T-helper 2 cell (primary cell): ENCODE measurements at regions not wholly inside any gene's neighbourhood (a gene's known extent, or its start where the extent isn't known, plus 50 kb on each side); places are given as distances from the start of the nearest gene placed in this dataset.
"Not testable (repeated sequence)": the region's sequence is repeated elsewhere in the genome, so short reads cannot be mapped to it uniquely, and the experiment has no call there.

ENCODE experiments used
- DNase-seq, 5 experiments: peaks; one replicate each; pipeline versions ENCODE4 v3.0.0 to v3.0.0-alpha.2; 2012 to 2022

DNA sequence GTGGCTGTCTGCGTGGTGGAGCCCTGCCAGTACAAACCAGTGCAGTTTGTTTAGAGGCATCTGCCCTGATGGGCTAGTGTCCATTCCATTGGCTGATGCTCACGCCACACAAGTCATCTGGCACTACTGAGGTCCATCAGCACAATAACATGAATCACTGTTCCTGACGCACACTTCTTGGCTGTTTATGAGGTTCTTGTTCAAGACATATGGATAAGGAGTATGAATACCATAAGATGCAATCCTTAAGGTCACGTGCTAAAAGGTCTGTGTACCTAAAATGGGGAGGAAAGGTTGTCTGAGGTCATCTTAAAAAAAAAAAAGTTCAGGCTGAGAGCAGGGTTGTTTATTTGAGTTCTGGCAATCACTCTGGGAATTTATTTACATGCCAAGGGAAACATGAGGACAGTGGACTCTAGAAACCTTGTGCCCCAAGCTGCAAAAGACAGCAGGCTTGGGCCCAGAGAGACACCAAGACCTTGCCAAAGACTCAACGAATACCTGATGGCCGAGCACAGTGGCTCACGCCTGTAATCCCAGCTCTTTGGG is 54.1 kb upstream of the SHLD1 start:
- DNase-seq = no peak

DNA sequence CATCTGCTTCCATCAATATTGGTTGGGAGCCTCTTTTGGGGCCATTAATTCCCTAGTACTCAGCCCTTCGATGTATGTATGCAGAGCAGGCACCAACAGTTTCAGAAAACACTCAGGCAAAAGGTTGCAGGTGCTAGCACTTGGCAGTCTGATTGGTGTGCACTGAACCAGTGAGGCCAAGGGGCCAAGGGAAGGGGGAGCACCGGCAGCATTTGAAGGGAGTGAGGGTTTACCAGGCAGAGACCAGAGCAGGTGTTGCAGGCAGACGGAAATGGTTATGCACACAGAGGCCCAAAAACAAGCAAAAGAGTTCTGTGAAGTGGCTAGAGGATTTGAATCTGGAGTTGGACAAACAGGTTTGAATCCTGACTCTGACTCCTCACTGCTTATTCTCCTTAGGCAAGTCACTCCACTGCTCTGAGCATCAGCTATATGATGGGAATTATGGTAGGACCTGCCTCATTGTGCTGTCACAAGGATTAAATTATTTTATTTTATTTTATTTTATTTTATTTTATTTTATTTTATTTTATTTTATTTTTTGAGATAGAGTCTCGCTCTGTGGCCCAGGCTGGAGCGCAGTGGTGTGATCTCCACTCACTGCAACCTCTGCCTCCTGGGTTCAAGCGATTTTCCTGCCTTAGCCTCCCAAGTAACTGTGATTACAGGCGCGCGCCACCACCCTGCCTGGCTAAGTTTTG is 58.1 kb upstream of the SHLD1 start:
- DNase-seq = no peak

DNA sequence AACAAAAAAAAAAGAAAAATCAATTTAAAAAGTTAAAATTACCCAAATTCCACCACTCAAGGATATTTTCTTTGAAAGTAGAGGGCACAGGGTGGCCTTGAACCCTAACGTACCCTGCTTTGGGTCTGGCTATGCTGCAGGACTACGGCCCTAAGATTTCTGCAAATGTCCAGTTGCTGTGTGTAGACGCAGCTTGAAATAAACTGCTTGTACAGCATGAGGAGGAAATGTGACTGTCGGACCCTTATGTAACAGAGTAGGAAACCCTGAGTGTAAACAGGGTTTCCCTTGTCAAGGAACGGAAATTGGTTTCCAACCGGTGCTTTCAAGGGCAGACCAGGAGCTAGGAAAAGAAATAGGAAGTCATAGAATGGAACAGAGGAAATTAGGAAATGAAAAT is 60.7 kb upstream of the SHLD1 start:
- no peak for DNase-seq

DNA sequence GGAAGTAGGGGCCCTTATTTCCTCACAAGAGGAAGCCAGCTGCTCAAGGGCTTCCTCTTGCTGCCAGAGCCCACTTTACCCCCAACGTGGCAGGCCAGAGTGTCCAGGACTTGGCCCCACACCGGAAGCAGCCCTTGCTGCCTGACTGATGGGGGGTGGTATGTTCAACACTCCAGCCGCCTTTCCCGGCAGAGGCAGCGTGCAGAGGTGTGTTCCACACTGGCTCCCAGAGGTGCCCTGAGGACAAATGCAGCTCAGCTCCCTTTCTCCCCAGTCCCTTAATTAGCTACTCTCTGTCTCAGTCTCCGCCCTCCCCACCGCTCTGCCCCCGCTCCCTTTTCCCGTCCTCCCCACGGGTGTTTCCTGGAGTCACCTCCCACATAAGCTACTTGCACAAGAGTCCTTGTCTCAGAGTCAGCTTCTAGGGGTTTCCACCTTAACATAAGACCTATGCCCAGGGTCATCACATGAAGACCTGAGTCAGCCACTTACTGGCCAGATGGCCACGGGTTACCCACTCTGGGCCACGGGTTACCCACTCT is 61.7 kb upstream of the SHLD1 start:
- no peak for DNase-seq

DNA sequence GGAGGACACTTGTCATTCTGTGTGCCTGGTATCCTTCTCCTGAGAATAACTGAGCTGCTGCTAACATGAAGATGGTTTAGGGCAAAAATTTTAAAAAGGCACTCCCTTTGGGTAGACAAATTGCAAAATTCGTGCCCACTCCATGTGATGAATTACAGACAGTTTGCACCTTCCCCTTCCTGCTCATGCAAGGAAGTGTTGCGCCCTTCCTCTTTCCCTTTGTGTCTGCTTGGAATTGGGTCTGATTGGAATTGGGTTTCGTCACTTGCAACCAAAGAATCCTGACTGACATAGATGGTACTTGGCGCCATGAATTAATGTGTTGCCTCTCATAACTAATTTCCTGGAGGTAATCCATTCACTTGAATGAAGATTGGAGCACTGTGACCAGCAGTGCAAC is 62.3 kb upstream of the SHLD1 start:
- DNase-seq = no peak

DNA sequence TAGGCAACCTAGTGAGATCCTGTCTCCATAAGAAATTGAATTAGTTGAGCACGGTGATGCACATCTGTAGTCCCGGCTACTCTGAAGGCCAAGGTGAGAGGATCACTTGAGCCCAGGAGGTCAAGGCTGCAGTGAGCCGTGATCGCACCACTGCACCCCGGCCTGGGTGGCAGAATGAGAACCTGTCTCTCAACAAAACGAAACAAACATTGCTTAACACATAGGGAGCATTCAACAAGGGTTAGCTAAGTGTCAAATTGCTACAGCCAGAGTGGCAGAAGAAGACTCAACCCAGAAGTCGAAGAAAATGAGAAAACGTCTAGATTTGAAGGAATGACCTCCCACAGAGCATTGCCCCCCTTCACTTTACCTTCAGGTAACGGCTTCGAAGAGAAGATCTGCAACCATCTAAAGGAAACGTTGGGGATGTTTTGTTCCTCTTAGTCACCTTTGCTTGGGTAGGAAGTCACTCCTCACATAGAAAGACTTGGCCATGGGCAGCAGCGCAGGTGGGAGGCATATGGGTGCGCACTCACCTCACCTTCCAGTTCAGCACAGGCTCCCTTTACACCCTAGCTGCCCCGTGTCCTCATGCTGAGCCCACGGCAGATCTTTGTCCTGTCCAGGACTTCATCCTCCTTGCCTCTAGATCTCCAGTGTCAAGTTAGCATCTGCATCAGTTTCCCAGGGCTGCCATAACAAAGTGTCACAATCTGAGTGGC is 63.7 kb upstream of the SHLD1 start:
- no peak for DNase-seq

DNA sequence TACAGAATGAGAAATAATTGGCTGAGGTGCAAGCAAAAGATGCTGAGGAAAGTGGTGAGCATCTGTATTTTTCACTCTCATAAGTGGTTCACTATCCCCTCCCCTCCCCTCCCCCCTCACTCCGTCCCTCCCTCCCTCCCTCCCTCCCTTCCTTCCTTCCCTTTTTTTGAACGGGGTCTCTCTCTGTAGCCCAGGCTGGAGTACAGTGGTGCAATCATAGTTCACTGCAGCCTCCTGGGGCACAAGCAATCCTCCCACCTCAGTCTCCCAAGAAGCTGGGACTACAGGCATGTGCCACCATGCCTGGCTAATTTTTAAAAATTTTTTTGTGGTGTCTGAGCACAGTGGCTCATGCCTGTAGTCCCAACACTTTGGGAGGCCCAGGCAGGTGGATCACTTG is 67.6 kb upstream of the SHLD1 start:
- DNase-seq = not testable (repeated sequence)

DNA sequence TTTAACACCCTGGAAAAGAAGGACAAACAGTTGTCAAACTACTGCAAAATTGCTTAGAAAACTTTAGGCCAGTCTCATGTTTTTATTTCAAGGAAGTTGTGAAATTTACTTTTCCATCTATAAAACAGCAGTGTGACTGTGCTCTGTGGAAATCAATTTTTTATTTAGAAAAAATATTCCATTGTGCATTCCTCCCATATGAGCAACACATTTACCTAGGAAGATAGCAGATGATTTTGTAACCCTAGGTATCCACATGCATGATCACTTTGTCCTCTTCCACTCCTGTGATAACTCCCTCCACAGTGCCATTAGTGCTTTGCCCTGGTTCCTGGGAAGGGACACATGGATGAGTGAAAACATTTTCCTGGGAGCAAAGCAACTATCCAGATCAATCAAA is 69.4 kb upstream of the GPCPD1 start:
- no peak for DNase-seq

DNA sequence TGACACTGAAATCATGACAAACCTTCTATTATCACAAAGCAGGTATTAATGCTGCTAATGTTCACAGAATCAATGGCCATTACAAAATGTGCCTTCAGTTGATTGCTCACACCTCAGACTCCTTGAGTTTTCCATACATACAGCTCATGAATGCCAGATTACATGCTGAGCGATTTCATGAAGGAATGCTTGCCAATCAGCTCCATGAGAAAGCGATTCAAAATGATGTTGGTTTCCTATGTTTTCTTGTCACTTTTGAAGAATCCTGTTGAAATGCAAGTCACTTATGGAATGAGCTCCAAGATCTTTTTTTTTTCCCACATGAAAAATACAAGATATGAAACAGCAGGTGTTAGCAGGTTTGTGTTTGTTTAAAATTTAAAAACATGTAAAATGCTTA is 68.0 kb upstream of the GPCPD1 start:
- DNase-seq = no peak

DNA sequence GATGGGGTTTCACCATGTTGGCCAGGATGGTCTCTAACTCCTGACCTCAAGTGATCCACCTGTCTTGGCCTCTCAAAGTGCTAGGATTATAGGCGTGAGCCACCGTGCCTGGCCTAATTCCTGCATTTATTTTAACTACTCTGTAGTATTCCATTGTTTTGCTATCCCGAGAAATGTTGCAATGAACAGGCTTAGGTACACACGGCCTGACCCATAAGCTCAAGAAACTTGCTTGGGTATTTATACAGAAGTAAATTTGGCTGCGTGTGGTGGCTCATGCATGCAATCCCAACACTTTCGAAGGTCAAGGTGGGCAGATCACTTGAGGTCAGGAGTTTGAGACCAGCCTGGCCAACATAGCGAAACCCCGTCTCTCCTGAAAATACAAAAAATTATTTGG is 67.1 kb upstream of the GPCPD1 start:
- not testable (repeated sequence) for DNase-seq

DNA sequence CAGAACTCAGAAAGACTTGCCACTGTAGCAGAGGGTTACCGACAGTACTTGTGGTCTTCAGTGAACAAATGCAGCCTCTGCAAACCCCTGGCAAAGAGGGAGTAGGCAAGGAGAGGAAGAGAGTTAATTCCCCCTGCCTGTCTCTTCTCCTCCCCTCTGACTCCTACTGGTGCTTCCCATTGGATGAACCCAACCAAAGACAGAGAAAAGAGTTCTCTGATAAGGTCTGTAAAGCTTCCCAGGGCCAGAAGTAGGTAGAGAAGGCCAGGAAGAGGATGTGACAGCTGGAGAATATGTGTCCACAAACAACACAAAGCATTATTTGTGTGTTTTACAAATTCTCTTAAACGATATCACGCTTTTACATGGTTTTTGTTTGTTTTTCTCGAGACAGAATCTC is 66.6 kb upstream of the GPCPD1 start:
- no peak for DNase-seq

DNA sequence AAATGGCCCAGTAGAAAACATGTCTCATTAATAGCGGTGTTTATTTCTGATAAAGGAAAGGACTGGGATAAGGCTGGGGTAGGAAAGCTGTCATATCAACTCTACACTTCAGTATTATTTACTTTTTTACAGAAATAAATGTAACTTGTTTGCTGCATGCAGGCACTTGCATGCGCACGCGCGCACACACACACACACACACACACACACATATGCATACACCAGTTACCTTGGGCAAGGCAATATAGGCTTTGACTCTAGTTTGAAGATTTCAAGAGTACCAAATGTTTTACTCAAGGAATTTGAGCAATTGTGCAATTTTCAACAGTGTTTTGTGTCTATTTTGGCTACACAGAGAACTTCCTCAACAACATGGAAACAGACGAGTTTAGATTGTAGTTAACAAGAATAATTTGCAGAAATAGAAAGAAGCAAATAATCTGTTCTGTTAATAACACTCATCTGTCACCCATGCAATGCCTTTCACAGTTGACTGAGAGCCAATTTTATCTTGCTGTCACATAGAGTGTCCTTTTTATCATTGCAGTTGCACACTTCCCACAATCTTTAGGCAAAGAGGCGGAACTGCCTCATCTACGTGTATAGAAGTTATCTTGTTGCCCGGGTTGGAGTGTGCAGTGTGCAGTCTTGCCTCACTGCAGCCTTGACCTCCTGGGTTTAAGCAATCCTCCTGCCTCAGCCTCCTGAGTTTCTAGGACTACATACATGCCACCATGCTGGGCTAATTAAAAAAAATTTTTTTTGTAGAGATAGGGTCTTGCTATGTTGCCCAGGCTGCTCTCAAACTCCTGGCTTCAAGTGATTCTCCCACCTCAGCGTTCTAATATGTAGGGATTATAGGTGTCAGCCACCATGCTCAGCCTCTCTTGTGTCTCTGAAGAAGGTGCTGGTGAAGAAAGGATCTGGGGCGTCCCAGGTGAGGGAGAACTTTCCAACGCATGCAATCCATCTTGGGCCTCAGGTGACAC is 64.6 kb upstream of the GPCPD1 start:
- DNase-seq = no peak

DNA sequence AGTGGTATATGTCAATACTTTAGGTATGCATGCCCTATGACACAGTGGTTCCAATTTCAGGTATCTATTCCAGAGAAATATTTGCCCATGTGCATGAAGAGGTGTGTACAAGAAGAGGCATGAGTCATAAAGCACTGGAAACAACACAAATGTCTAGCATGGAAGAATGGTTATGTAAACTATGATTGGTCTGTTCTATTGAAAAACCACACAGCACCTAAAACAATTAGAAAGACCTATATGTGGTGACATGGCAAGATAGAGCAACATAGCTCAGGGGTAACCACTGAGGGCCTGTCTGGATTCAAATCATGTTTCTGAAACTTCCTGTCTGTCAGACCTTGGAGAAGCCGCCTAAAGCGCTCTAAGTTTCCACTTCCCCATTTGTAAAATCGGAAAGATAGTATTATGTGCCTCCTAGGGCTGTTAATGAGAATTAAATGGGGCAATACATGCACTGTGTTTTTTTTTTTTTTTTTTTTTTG is 63.4 kb upstream of the GPCPD1 start:
- DNase-seq = peak in 1 of 5 experiments; percentile 77

DNA sequence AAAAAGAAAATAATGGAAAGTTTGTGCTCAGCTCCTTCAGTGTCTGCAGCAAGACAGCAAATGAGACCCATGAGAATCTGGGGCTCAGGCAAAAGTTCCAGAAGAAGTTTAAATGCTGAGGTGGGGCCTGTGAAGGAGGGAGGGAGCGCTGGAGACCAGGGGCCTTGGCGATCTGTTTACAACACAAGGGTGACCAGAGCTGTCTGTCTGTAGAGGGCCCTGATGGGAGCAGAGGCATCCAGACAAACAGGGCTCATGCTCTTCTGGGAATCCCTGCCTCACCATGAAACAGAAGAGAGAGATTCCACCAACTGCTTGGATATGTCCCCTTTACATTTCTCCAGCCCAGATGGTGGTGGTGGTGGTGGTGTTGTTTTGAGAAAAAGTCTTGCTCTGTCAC is 60.1 kb upstream of the GPCPD1 start:
- no peak for DNase-seq

DNA sequence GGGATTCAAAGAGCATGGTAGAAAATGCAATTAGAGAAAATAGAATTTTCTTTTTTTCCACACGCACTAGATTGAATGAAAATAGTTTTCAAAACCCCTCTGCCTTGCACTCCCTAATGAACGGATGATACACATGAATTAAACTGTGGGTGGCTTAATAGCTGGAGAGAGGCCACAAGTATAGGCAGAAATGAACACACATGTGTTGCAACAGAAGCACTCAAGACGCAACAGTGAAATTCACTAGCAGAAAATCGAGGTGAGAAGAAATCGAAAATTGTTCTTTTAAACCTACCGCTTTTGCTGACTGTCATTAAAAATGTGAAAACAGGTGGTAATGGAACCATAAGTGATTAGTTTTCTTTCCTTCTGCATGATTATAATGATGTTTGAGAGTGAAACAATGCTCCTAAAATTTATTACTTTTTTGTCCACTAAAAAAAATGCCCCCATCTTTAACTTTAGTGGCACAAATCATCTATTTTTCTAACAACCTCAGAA is 59.3 kb upstream of the GPCPD1 start:
- no peak for DNase-seq

DNA sequence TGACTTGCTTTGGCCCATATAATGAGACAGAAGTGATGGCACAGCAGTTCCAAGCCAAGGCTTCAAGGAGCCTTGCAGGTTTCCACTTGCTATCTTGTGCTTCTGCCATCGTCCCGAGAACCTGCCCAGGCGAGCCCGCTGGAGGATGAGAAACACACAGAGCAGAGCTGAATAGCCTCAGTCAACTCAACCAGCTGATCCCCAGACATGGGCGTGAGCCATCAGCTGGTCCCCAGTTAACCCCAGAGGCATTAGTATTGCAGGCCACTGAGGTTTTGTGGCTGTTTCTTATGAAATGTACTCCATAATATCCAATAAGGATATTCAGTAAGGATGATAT is 57.7 kb upstream of the GPCPD1 start:
- DNase-seq = no peak

DNA sequence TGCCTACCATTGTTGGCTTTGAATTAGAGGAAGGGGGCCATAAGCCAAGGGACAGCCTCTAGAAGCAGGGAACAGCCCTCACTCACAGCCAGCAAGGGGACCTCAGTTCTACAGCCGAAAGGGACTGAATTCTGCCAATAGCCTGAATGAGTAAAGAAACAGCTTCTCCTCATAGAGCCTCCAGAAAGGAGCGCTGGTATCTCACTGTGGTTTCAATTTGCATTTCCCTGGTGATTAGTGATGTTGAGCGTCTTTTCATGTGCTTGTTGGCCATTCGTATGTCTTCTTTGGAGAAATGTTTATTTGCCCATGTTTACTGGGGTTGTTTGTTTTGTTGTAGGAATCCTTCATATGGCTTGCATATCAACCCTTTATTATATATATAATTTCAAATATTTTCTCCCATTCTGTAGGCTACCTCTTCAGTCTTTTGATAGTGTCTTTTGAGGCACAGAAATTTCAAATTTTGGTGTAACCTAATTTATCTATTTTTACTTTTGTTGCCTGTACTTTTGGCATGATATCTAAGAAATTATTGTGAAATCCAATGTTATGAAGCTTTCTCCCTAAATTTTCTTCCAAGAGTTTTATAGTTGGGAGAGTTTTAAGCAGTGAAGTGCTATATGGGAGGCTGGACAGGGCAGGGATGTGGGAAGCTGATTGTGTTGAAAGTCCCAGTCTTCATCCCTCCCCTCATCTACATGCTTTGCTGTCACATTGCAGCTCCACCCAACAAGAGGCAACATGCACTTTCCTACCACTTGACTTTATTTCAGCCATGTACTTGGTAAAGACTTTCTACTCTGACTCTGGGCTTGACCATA is 57.1 kb upstream of the GPCPD1 start:
- DNase-seq = no peak

DNA sequence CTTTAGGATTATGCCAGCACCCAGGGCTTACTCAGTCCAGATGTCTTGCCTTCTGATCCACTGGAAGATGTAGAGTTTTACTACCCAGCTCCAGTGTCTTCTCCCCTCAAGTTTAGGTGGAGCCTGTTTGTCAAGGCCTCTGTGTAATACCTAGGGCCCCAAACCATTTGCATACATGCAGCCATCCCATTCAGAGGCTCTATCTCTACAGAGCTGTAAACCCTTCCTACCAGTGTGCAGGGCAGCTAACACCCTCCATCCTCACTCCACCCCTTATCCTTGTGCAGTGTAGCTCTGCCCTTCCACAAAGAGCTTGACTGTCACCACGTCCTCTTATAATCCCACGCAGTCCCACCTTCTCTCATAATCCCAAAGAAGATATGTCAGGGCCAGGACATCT is 54.6 kb upstream of the GPCPD1 start:
- DNase-seq = no peak

DNA sequence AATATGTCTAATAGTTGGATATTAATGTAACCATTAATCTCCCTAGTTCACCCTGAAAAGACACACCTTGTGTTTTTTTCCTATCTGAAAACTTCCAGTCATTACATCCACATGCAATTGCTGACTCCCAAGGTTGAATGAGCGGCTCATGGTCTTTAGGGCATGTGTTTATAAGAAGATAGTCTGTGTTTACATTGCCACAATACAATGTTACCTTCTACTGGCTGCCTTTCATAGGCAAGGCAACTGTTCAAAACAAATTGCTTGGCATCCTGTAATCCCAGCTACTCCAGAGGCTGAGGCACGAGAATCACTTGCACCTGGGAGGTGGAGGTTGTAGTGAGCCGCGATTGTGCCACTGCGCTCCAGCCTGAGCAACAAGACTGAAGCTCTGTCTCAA is 52.6 kb upstream of the GPCPD1 start:
- DNase-seq = no peak

DNA sequence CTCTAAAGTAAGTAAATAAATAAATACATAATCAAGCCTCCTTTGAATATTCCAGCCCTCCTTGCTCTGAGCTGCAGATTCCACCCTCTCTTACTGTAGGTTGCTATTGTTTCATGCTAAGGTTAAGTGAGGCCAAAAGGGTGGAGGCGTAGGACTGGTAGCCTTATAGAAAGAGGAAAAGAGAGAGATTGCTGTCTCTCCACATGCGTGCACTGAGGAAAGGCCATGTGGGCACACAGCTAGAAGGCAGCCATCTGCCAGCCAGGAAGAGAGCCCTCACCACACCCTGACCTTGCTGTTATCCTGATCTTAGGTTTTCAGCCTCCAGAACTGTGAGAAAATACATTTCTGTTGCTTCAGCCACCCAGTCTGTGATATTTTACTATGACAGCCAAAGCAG is 52.0 kb upstream of the GPCPD1 start:
- DNase-seq = no peak

DNA sequence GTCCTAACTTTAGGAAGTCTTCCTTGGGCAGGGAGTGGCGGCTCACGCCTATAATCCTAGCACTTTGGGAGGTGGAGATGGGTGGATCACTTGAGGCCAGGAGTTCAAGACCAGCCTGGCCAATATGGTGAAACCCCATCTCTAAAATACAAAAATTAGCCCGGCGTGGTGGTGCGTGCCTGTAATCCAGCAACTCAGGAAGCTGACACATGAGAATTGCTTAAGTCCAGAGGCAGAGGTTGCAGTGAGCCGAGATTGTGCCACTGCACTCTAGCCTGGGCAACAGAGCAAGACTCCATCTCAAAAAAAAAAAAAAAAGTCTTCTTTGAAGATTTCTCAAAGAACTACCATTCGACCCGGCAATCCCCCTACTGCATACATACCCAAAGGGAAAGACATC is 50.0 kb upstream of the GPCPD1 start:
- not testable (repeated sequence) for DNase-seq
